Smooth muscle cell (in vitro differentiated cells): ENCODE measurements at regions not wholly inside any gene's neighbourhood (a gene's known extent, or its start where the extent isn't known, plus 50 kb on each side); places are given as distances from the start of the nearest gene placed in this dataset.

Source experiments
- DNase-seq: peaks from one replicate; lab custom pipeline; 2025; ENCODE audit not compliant: unreplicated experiment; lab: John Stamatoyannopoulos, UW
- H2AFZ ChIP-seq: fragments of 200-600 bp; sonication (generic); 2 replicates; pipeline ENCODE4 v1.6.0; 2016; ENCODE audit warnings: antibody characterized with exemption, low read depth, mild to moderate bottlenecking
- H3F3A ChIP-seq: fragments of 200-600 bp; sonication (generic); 2 replicates; pipeline ENCODE4 v1.6.0; 2017; ENCODE audit warnings: antibody characterized with exemption, low read depth
- H3K27ac ChIP-seq: fragments of 200-600 bp; sonication (generic); 2 replicates; pipeline ENCODE4 v1.5.1; 2016; ENCODE audit warnings: low read depth, mild to moderate bottlenecking
- H3K27me3 ChIP-seq: fragments of 200-600 bp; sonication (generic); 2 replicates; pipeline ENCODE4 v1.6.1; 2016; ENCODE audit warnings: low read depth, mild to moderate bottlenecking
- H3K36me3 ChIP-seq: fragments of 200-600 bp; sonication (generic); 2 replicates; pipeline ENCODE4 v1.5.1; 2016; ENCODE audit warnings: low read depth
- H3K4me1 ChIP-seq: fragments of 200-600 bp; sonication (generic); 2 replicates; pipeline ENCODE4 v1.5.1; 2016; ENCODE audit warnings: low read depth
- H3K4me2 ChIP-seq: fragments of 200-600 bp; sonication (generic); 2 replicates; pipeline ENCODE4 v1.6.0; 2016; ENCODE audit warnings: mild to moderate bottlenecking
- H3K4me3 ChIP-seq: fragments of 200-600 bp; sonication (generic); 2 replicates; pipeline ENCODE4 v1.5.1; 2016; ENCODE audit warnings: mild to moderate bottlenecking
- H3K79me2 ChIP-seq: fragments of 200-600 bp; sonication (generic); 2 replicates; pipeline ENCODE4 v1.6.0; 2016; ENCODE audit warnings: low read depth, mild to moderate bottlenecking
- H3K9ac ChIP-seq: fragments of 200-600 bp; sonication (generic); 2 replicates; pipeline ENCODE4 v1.6.0; 2016; ENCODE audit warnings: low read depth
- H3K9me3 ChIP-seq: fragments of 200-600 bp; sonication (generic); replicated peaks from 2 replicates; pipeline ENCODE4 v1.5.1; 2016; ENCODE audit warnings: low read depth
- H4K20me1 ChIP-seq: fragments of 200-600 bp; sonication (generic); 2 replicates; pipeline ENCODE4 v1.6.0; 2016; ENCODE audit warnings: low read depth
- WGBS: methylation state at CpG from one replicate; pipeline ENCODE4 v1.1.7; 2016; ENCODE audit warnings: low lambda C conversion rate; 5-methylcytosine and 5-hydroxymethylcytosine counted together
- TF ChIP-seq, protein P1 (sequence below): fragments of 200-600 bp; sonication (generic); IDR thresholded peaks from 2 replicates; pipeline ENCODE4 v1.5.1; 2017; ENCODE audit warnings: borderline replicate concordance, mild to moderate bottlenecking, antibody characterized with exemption; ENCODE audit not compliant: insufficient read depth, poor library complexity, severe bottlenecking

- Histone ChIP-seq H3K9ac (no peak overlapping the region), H3K4me3 (no peak overlapping the region), H3K4me1 (peaks cover 38% of the 10 kb centered on the region), H3K27me3 (no peaks in the 10 kb centered on the region), H3F3A (no peaks in the 10 kb centered on the region), H3K79me2 (no peaks in the 10 kb centered on the region), H3K27ac (no peak overlapping the region), H3K36me3 (peaks cover 3% of the 10 kb centered on the region), H3K4me2 (no peak overlapping the region), H4K20me1 (no peaks in the 10 kb centered on the region), H2AFZ (no peak overlapping the region), H3K9me3 (peaks cover 5% of the 10 kb centered on the region)
- 67% methylated on average over 17 of the region's 17 CpGs for WGBS
- TF ChIP-seq, protein P1, sequence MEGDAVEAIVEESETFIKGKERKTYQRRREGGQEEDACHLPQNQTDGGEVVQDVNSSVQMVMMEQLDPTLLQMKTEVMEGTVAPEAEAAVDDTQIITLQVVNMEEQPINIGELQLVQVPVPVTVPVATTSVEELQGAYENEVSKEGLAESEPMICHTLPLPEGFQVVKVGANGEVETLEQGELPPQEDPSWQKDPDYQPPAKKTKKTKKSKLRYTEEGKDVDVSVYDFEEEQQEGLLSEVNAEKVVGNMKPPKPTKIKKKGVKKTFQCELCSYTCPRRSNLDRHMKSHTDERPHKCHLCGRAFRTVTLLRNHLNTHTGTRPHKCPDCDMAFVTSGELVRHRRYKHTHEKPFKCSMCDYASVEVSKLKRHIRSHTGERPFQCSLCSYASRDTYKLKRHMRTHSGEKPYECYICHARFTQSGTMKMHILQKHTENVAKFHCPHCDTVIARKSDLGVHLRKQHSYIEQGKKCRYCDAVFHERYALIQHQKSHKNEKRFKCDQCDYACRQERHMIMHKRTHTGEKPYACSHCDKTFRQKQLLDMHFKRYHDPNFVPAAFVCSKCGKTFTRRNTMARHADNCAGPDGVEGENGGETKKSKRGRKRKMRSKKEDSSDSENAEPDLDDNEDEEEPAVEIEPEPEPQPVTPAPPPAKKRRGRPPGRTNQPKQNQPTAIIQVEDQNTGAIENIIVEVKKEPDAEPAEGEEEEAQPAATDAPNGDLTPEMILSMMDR, result no peak
- DNase-seq, result no peak
These were observed 222.3 kb upstream of the TNRC6C start for GRCh38 chr17:77736199-77736585.

DNA sequence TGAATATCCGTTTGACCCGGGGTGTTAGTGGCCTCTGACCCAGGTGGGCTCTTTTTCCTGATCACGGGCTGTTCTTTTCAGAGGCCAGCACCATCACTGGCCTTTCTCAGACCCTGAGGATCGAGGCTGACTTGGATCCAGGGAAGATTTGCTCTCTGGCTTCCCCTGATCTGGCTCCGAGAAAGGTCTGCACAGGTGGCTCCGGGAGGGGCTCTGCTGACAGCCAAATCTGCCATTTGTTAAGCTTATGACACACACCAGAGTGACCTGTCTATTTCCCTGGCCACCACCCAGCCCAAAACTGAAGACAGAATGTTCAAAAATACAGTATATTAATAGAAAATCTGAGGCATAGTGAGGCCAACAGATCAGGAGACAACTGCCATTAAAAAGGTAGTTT is 221.8 kb upstream of the TNRC6C start:
- Histone ChIP-seq H2AFZ (no peak overlapping the region), H3K4me2 (no peak overlapping the region), H3K27me3 (no peaks in the 10 kb centered on the region), H3F3A (no peaks in the 10 kb centered on the region), H3K79me2 (no peaks in the 10 kb centered on the region), H4K20me1 (no peaks in the 10 kb centered on the region), H3K4me1 (peaks cover 38% of the 10 kb centered on the region), H3K9me3 (peaks cover 5% of the 10 kb centered on the region), H3K4me3 (no peak overlapping the region), H3K27ac (no peak overlapping the region), H3K9ac (no peak overlapping the region), H3K36me3 (peaks cover 3% of the 10 kb centered on the region)
- WGBS, result 88% methylated on average over 6 of the region's 6 CpGs
- no peak for DNase-seq
- TF ChIP-seq, protein P1, result no peak

- WGBS, result 96% methylated on average over 21 of the region's 21 CpGs
- no peak overlapping the region for H3K27ac ChIP-seq
- H3K9ac ChIP-seq, result no peak overlapping the region
- no peaks in the 10 kb centered on the region for H3K27me3 ChIP-seq
- no peak overlapping the region for H3K4me2 ChIP-seq
- no peak overlapping the region for H3K4me3 ChIP-seq
- H3K4me1 ChIP-seq, result peaks cover 38% of the 10 kb centered on the region
- no peaks in the 10 kb centered on the region for H4K20me1 ChIP-seq
- H3K36me3 ChIP-seq, result no peaks in the 10 kb centered on the region
- TF ChIP-seq, protein P1, result no peak
- peaks cover 5% of the 10 kb centered on the region for H3K9me3 ChIP-seq
- H2AFZ ChIP-seq, result no peak overlapping the region
- no peaks in the 10 kb centered on the region for H3K79me2 ChIP-seq
- DNase-seq, result no peak
- H3F3A ChIP-seq, result no peaks in the 10 kb centered on the region
These were observed 220.8 kb upstream of the TNRC6C start for GRCh38 chr17:77737442-77738265.
